GM23248 (cell line): ENCODE measurements at regions not wholly inside any gene's neighbourhood (a gene's known extent, or its start where the extent isn't known, plus 50 kb on each side); places are given as distances from the start of the nearest gene placed in this dataset.

Source experiments
- EZH2 ChIP-seq: fragments of 200-600 bp; sonication (generic); IDR thresholded peaks from 2 replicates; pipeline ENCODE4 v1.6.1; 2018; ENCODE audit warnings: antibody characterized with exemption, mild to moderate bottlenecking; ENCODE audit not compliant: insufficient read depth, poor library complexity, severe bottlenecking
- EZH2phosphoT487 ChIP-seq: fragments of 200-600 bp; sonication (generic); IDR thresholded peaks from 2 replicates; pipeline ENCODE4 v1.6.1; 2018; ENCODE audit warnings: antibody characterized with exemption, moderate library complexity, mild to moderate bottlenecking, low read depth; ENCODE audit not compliant: insufficient read depth

DNA sequence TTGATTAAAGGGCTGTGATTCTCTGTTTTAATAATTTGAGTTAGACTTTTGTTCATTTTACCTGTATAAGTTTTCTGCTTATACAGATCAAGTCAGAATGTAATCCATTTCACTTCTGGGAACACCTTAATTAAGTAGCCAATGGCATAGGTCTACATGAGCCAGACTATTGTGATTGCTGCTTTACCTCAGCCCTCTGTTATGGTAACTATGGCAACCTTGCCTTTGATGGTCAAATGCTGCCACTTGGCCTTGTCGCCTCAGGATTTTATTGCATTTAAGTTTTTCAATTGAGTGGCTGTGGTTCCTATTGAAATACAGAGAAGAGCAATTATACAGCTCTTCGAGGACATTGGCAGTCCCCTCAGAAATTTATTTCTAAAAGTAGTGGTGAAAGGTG is 64.3 kb upstream of the TMEM106B start:
- TF ChIP-seq EZH2phosphoT487 (no peak), EZH2 (no peak)
